K562 (cell line): ENCODE measurements at regions not wholly inside any gene's neighbourhood (a gene's known extent, or its start where the extent isn't known, plus 50 kb on each side); places are given as distances from the start of the nearest gene placed in this dataset.

Source experiments
- CBX5 ChIP-seq: IDR thresholded peaks from 2 replicates; pipeline ENCODE4 v1.6.1; 2014; ENCODE audit warnings: low read depth, borderline replicate concordance
- CEBPB ChIP-seq: fragments of 450-650 bp; IDR thresholded peaks from 2 replicates; pipeline ENCODE4 v1.6.1; 2016; ENCODE audit warnings: missing genetic modification characterization, missing compliant biosample characterization
- CGGBP1 ChIP-seq: fragments of 250-450 bp; sonication (Bioruptor Pico); IDR thresholded peaks from 2 replicates; pipeline ENCODE4 v1.9.0; 2021; ENCODE audit warnings: mild to moderate bottlenecking
- DPF2 ChIP-seq: fragments of 450-650 bp; IDR thresholded peaks from 2 replicates; pipeline ENCODE4 v1.6.1; 2016
- ERF ChIP-seq: fragments of 450-650 bp; formaldehyde crosslinking; IDR thresholded peaks from 2 replicates; pipeline ENCODE4 v1.4.0; 2020; ENCODE audit warnings: mild to moderate bottlenecking, mixed read lengths
- FOXA1 ChIP-seq: fragments of 450-650 bp; IDR thresholded peaks from 2 replicates; pipeline ENCODE4 v1.6.1; 2016; ENCODE audit warnings: mild to moderate bottlenecking, borderline replicate concordance
- HDAC1 ChIP-seq, 2 experiments: fragments of 450-650 bp; IDR thresholded peaks; 2 replicates each; pipeline ENCODE4 v1.6.1; 2016 to 2017; ENCODE audit warnings: inconsistent platforms in 1 of 2, mild to moderate bottlenecking in 1 of 2, moderate library complexity in 1 of 2
- HDAC2 ChIP-seq: fragments of 450-650 bp; IDR thresholded peaks from 2 replicates; pipeline ENCODE4 v1.6.1; 2016; ENCODE audit warnings: mild to moderate bottlenecking
- HES1 ChIP-seq: fragments of 450-650 bp; IDR thresholded peaks from 2 replicates; pipeline ENCODE4 v1.6.1; 2016; ENCODE audit warnings: low read depth, mild to moderate bottlenecking, moderate library complexity
- ID3 ChIP-seq, 2 experiments: fragments of 250-450 bp in 1 of 2; fragments of 450-650 bp in 1 of 2; sonication (Bioruptor Pico) in 1 of 2; IDR thresholded peaks; 2 replicates each; pipeline versions ENCODE4 v1.6.1 to v1.8.0; 2016 to 2021; ENCODE audit warnings: mild to moderate bottlenecking in 2 of 2, moderate library complexity in 2 of 2, missing compliant biosample characterization in 1 of 2, missing genetic modification characterization in 1 of 2
- LCOR ChIP-seq: sonication (generic); formaldehyde crosslinking; IDR thresholded peaks from 2 replicates; pipeline ENCODE4 v1.8.0; 2022; ENCODE audit warnings: mild to moderate bottlenecking, missing genetic modification reagents
- NCOA1 ChIP-seq: fragments of 450-650 bp; IDR thresholded peaks from 2 replicates; pipeline ENCODE4 v1.6.1; 2016; ENCODE audit warnings: low read depth
- NR3C1 ChIP-seq: sonication (generic); formaldehyde crosslinking; IDR thresholded peaks from 2 replicates; pipeline ENCODE4 v1.8.1; 2022; ENCODE audit warnings: missing genetic modification reagents
- PCBP1 ChIP-seq: fragments of 200-400 bp; formaldehyde crosslinking; IDR thresholded peaks from 2 replicates; pipeline ENCODE4 v1.6.1; 2018; ENCODE audit warnings: mild to moderate bottlenecking, low read depth, low read length; ENCODE audit not compliant: poor library complexity, severe bottlenecking
- PRPF4 ChIP-seq: fragments of 200-400 bp; formaldehyde crosslinking; IDR thresholded peaks from one replicate; pipeline ENCODE4 v1.6.1; 2017; ENCODE audit warnings: low read length, low read depth, mild to moderate bottlenecking; ENCODE audit not compliant: insufficient read depth, poor library complexity, severe bottlenecking
- TCF7 ChIP-seq: sonication (generic); IDR thresholded peaks from 2 replicates; pipeline ENCODE4 v1.6.1; 2016; ENCODE audit warnings: antibody characterized with exemption, borderline replicate concordance
- TFAP4 ChIP-seq: sonication (generic); formaldehyde crosslinking; IDR thresholded peaks from 2 replicates; pipeline ENCODE4 v1.8.0; 2022; ENCODE audit warnings: missing genetic modification reagents, mild to moderate bottlenecking, moderate library complexity, borderline replicate concordance
- TRIM28 ChIP-seq: fragments of 450-650 bp; IDR thresholded peaks from 2 replicates; pipeline ENCODE4 v1.6.1; 2017
- ZBTB7A ChIP-seq: IDR thresholded peaks from 2 replicates; pipeline ENCODE4 v1.6.1; 2011; ENCODE audit warnings: low read depth, mild to moderate bottlenecking, low read length, moderate library complexity, borderline replicate concordance; ENCODE audit not compliant: control insufficient read depth
- ZNF445 ChIP-seq: fragments of 250-450 bp; sonication (Bioruptor Pico); IDR thresholded peaks from 2 replicates; pipeline ENCODE4 v1.4.0; 2020; ENCODE audit warnings: low read depth, mild to moderate bottlenecking, moderate library complexity
- ZNF512 ChIP-seq: IDR thresholded peaks from 2 replicates; pipeline ENCODE4 v1.6.1; 2016; ENCODE audit warnings: missing genetic modification characterization, missing compliant biosample characterization
- ZNF518B ChIP-seq: fragments of 250-450 bp; sonication (Bioruptor Pico); IDR thresholded peaks from 2 replicates; pipeline ENCODE4 v1.5.0; 2021; ENCODE audit warnings: mild to moderate bottlenecking, moderate library complexity
- ZNF785 ChIP-seq: fragments of 250-450 bp; sonication (Bioruptor Pico); IDR thresholded peaks from 2 replicates; pipeline ENCODE4 v1.4.0; 2020; ENCODE audit warnings: mild to moderate bottlenecking

- TF ChIP-seq TCF7 = no peak
- no peak for TF ChIP-seq PRPF4
- no peak for TF ChIP-seq CBX5
- peak; percentile 58 for TF ChIP-seq NCOA1
- no peak for TF ChIP-seq ERF (CRISPR knock-in tag)
- TF ChIP-seq TFAP4 = 0 out of 2 replicates have a peak, but pooled peaks have one; percentile 27
- TF ChIP-seq LCOR (CRISPR knock-in tag) = 0 out of 2 replicates have a peak, but pooled peaks have one; percentile 25
- no peak for TF ChIP-seq NR3C1 (CRISPR knock-in tag)
- no peak for TF ChIP-seq ZNF785
- TF ChIP-seq CGGBP1 (CRISPR knock-in tag) = no peak
- peak; percentile 32; the same call in 1 of the 2 replicates for TF ChIP-seq TRIM28
- TF ChIP-seq ID3 (CRISPR knock-in tag; IDR thresholded peaks at IDR 0.05) = no peak
- TF ChIP-seq ID3 (tag; IDR thresholded peaks at IDR 0.05) = peak; percentile 82; the same call in 1 of the 2 replicates
- peak; percentile 79 for TF ChIP-seq HDAC2
- TF ChIP-seq FOXA1 = no peak
- no peak for TF ChIP-seq ZNF518B
- TF ChIP-seq DPF2 = peak; percentile 90
- TF ChIP-seq ZNF445 (CRISPR knock-in tag) = no peak
- no peak for TF ChIP-seq ZNF512 (tag)
- TF ChIP-seq HES1 = peak; percentile 68
- peak; percentile 94 for TF ChIP-seq CEBPB (tag)
- no peak for TF ChIP-seq PCBP1
- peak; percentile 66; the same call in 1 of the 2 replicates for TF ChIP-seq ZBTB7A
- TF ChIP-seq HDAC1 (IDR thresholded peaks at IDR 0.05) = peak in 1 of 2 experiments; percentile 83; a peak in 2 of 4 replicates
These were observed 53.2 kb upstream of the CD2AP start (continued) for GRCh38 chr6:47424436-47424836.
